Motor neuron (in vitro differentiated cells): ENCODE measurements at regions not wholly inside any gene's neighbourhood (a gene's known extent, or its start where the extent isn't known, plus 50 kb on each side); places are given as distances from the start of the nearest gene placed in this dataset.

Experiments used
- ATAC-seq, 8 experiments: fragments of 200-7000 bp; cut with Tn5 transposase; replicated peaks in 6 of 8; 2 replicates each; pipeline ENCODE4 v1.8.0; 2021; ENCODE audit warnings: mild to moderate bottlenecking in 8 of 8, moderate library complexity in 8 of 8
- H3K27ac ChIP-seq, 2 donors: fragments of 250-450 bp; sonication (Bioruptor Pico); 2 replicates each; pipeline ENCODE4 v1.9.0; 2021; ENCODE audit warnings: antibody characterized with exemption in 2 of 2, mild to moderate bottlenecking in 2 of 2, moderate library complexity in 1 of 2
- H3K4me1 ChIP-seq, 2 donors: fragments of 250-450 bp; sonication (Bioruptor Pico); replicated peaks in 1 of 2; 2 replicates each; pipeline ENCODE4 v1.6.1; 2021; ENCODE audit warnings: antibody characterized with exemption in 2 of 2, mild to moderate bottlenecking in 2 of 2, moderate library complexity in 1 of 2
- H3K4me3 ChIP-seq, 5 donors: fragments of 250-450 bp; sonication (Bioruptor Pico); 2 replicates each; pipeline ENCODE4 v1.9.0; 2021; ENCODE audit warnings: antibody characterized with exemption in 5 of 5, mild to moderate bottlenecking in 5 of 5, moderate library complexity in 4 of 5
- WGBS, 10 experiments: fragments of 450-650 bp; shearing (Covaris generic); methylation state at CpG; one replicate each; pipeline ENCODE4 v1.0.0; 2022; 5-methylcytosine and 5-hydroxymethylcytosine counted together
- in situ Hi-C, 9 experiments: fragments of 400-800 bp; cut with MboI; loops; one replicate each; pipeline ENCODE4 v1.15.0; 2021; ENCODE audit warnings: low sequenced_read_pairs in 9 of 9, low pct_unique_long_range_greater_than_20kb in 2 of 9; ENCODE audit not compliant: unreplicated experiment in 9 of 9

- WGBS, 10 experiments: 0 to 75% (median 44%) methylated on average over 1 to 2 of the region's 2 CpGs; no CpG with 5 or more reads in 1 of the 10 experiments
- in situ Hi-C loops: no loop called here
- ATAC-seq: no peak
- H3K27ac ChIP-seq: no peak overlapping the region
- peaks cover 18 to 24% of the 10 kb centered on the region in 2 donors for H3K4me1 ChIP-seq
- no peak overlapping the region for H3K4me3 ChIP-seq
Observed at GRCh38 chr1:167145965-167146364, 52.1 kb downstream of the STYXL2 start.

GRCh38 chr1:167146903-167147539 lies 53.1 kb downstream of the STYXL2 start:
- WGBS, 10 experiments: 0 to 100% (median 85%) methylated on average over 1 to 2 of the region's 2 CpGs
- H3K4me3 ChIP-seq: no peak overlapping the region
- H3K27ac ChIP-seq: no peak overlapping the region
- no peak for ATAC-seq
- in situ Hi-C loops: no loop called here
- H3K4me1 ChIP-seq: peaks cover 18 to 26% of the 10 kb centered on the region in 2 donors

GRCh38 chr1:167148421-167148820 lies 54.5 kb downstream of the STYXL2 start:
- H3K27ac ChIP-seq: no peak overlapping the region
- peak in 6 of 8 experiments; percentile 16 to 92 (median 82) for ATAC-seq
- 0 to 36% (median 17%) methylated on average over 1 of the region's 1 CpG; no CpG with 5 or more reads in 4 of the 10 experiments for WGBS, 10 experiments
- H3K4me1 ChIP-seq: peaks cover 27 to 33% of the 10 kb centered on the region in 2 donors
- no peak overlapping the region for H3K4me3 ChIP-seq
- in situ Hi-C loops: no loop called here

GRCh38 chr1:167149793-167150491 lies 56.1 kb downstream of the STYXL2 start:
- ATAC-seq: peak in 3 of 8 experiments; percentile 48 to 70 (median 50)
- no peak overlapping the region for H3K27ac ChIP-seq
- no peak overlapping the region for H3K4me3 ChIP-seq
- H3K4me1 ChIP-seq: peaks cover 27 to 33% of the 10 kb centered on the region in 2 donors
- in situ Hi-C loops: no loop called here
- 0 to 100% (median 28%) methylated on average over 1 to 4 of the region's 4 CpGs; no CpG with 5 or more reads in 1 of the 10 experiments for WGBS, 10 experiments

- H3K4me1 ChIP-seq: peaks cover 27 to 33% of the 10 kb centered on the region in 2 donors
- ATAC-seq: no peak
- no peak overlapping the region for H3K4me3 ChIP-seq
- H3K27ac ChIP-seq: no peak overlapping the region
- in situ Hi-C loops: no loop called here
- WGBS, 10 experiments: 70 to 100% (median 97%) methylated on average over 1 to 2 of the region's 2 CpGs; no CpG with 5 or more reads in 4 of the 10 experiments
Observed at GRCh38 chr1:167150492-167150833, 56.6 kb downstream of the STYXL2 start.

GRCh38 chr1:167152192-167152876 lies 58.5 kb downstream of the STYXL2 start:
- ATAC-seq: peak in 6 of 8 experiments; percentile 23 to 57 (median 34)
- in situ Hi-C loops: no loop called here

GRCh38 chr1:167156466-167156865 lies 62.6 kb downstream of the STYXL2 start:
- H3K4me3 ChIP-seq: no peak overlapping the region
- WGBS, 10 experiments: 0 to 78% (median 37%) methylated on average over 1 to 3 of the region's 4 CpGs; no CpG with 5 or more reads in 4 of the 10 experiments
- in situ Hi-C loops: no loop called here

More at GRCh38 chr1:167152192-167152876, 58.5 kb downstream of the STYXL2 start:
- 31 to 100% (median 64%) methylated on average over 1 to 5 of the region's 6 CpGs; no CpG with 5 or more reads in 1 of the 10 experiments for WGBS, 10 experiments
- peak overlapping the region in 1 of 2 donors; percentile 14 for H3K27ac ChIP-seq
- no peak overlapping the region for H3K4me3 ChIP-seq
- H3K4me1 ChIP-seq: peaks cover 39 to 43% of the 10 kb centered on the region in 2 donors

GRCh38 chr1:167157114-167157513 lies 63.2 kb downstream of the STYXL2 start:
- no peak overlapping the region for H3K4me3 ChIP-seq
- no peak overlapping the region for H3K27ac ChIP-seq
- in situ Hi-C loops: no loop called here
- WGBS, 10 experiments: 51 to 100% (median 67%) methylated on average over 1 to 2 of the region's 2 CpGs; no CpG with 5 or more reads in 3 of the 10 experiments
- ATAC-seq: peak in 5 of 8 experiments; percentile 76 to 91 (median 87)
- H3K4me1 ChIP-seq: peaks cover 29 to 37% of the 10 kb centered on the region in 2 donors

More at GRCh38 chr1:167156466-167156865, 62.6 kb downstream of the STYXL2 start:
- ATAC-seq: no peak
- Histone ChIP-seq H3K4me1 (peaks cover 32 to 37% of the 10 kb centered on the region in 2 donors), H3K27ac (no peak overlapping the region)

GRCh38 chr1:167158111-167158812 lies 62.4 kb upstream of the POU2F1 start:
- ATAC-seq: peak in 2 of 8 experiments; percentile 9
- in situ Hi-C loops: no loop called here
- no peak overlapping the region for H3K27ac ChIP-seq
- 0 to 60% (median 29%) methylated on average over 1 to 6 of the region's 6 CpGs for WGBS, 10 experiments
- H3K4me1 ChIP-seq: peaks cover 31 to 36% of the 10 kb centered on the region in 2 donors
- H3K4me3 ChIP-seq: no peak overlapping the region

- Histone ChIP-seq H3K4me3 (no peak overlapping the region), H3K27ac (no peak overlapping the region), H3K4me1 (peaks cover 36 to 42% of the 10 kb centered on the region in 2 donors)
- ATAC-seq: no peak
- in situ Hi-C loops: no loop called here
- WGBS, 10 experiments: 57 to 100% (median 82%) methylated on average over 1 to 3 of the region's 3 CpGs; no CpG with 5 or more reads in 2 of the 10 experiments
Observed at GRCh38 chr1:167158813-167159275, 61.8 kb upstream of the POU2F1 start.

GRCh38 chr1:167159782-167160181 lies 60.9 kb upstream of the POU2F1 start:
- 49 to 100% (median 96%) methylated on average over 1 to 5 of the region's 5 CpGs for WGBS, 10 experiments
- no peak for ATAC-seq
- in situ Hi-C loops: no loop called here

GRCh38 chr1:167161242-167161641 lies 59.4 kb upstream of the POU2F1 start:
- H3K4me1 ChIP-seq: peaks cover 43 to 63% of the 10 kb centered on the region in 2 donors
- in situ Hi-C loops: no loop called here
- no peak for ATAC-seq
- H3K27ac ChIP-seq: no peak overlapping the region
- H3K4me3 ChIP-seq: no peak overlapping the region
- WGBS, 10 experiments: 0 to 83% (median 53%) methylated on average over 1 to 5 of the region's 5 CpGs; no CpG with 5 or more reads in 2 of the 10 experiments

More at GRCh38 chr1:167159782-167160181, 60.9 kb upstream of the POU2F1 start:
- no peak overlapping the region for H3K27ac ChIP-seq
- no peak overlapping the region for H3K4me3 ChIP-seq
- peaks cover 36 to 50% of the 10 kb centered on the region in 2 donors for H3K4me1 ChIP-seq
